22Rv1 (cell line): ENCODE measurements at regions not wholly inside any gene's neighbourhood (a gene's known extent, or its start where the extent isn't known, plus 50 kb on each side); places are given as distances from the start of the nearest gene placed in this dataset.
"Not testable (repeated sequence)": the region's sequence is repeated elsewhere in the genome, so short reads cannot be mapped to it uniquely, and the experiment has no call there.

Experiments used
- H3K27ac ChIP-seq: fragments of 450-650 bp; 2 replicates; pipeline ENCODE4 v1.5.1; 2017
- ZFX ChIP-seq: fragments of 450-650 bp; IDR thresholded peaks from 2 replicates; pipeline ENCODE4 v1.6.1; 2017; ENCODE audit warnings: antibody characterized with exemption, borderline replicate concordance
- TF ChIP-seq, protein P1 (sequence below): fragments of 450-650 bp; IDR thresholded peaks from 2 replicates; pipeline ENCODE4 v1.5.1; 2017; ENCODE audit warnings: mild to moderate bottlenecking

DNA sequence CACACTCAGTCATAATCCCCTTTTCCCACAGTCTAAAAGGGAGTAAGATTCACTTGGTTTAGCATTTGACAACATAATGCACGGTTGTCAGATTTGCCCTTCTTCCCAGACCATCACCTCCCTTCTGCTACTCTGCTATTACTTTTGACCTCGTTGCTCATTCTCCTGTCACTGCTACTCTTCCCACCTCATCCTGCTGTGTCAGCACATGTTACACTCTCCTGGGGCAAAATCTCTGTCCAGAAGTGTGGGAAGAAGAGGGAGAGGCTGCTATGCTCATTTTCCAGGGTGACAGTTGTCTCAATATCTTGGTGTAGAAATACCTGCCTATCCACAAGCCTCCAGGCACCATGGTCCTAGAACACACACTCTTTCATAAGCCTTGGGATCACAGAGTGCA, 449.9 kb upstream of the PIK3R1 start:
- H3K27ac ChIP-seq: no peak overlapping the region
- TF ChIP-seq ZFX: no peak
- TF ChIP-seq, protein P1, sequence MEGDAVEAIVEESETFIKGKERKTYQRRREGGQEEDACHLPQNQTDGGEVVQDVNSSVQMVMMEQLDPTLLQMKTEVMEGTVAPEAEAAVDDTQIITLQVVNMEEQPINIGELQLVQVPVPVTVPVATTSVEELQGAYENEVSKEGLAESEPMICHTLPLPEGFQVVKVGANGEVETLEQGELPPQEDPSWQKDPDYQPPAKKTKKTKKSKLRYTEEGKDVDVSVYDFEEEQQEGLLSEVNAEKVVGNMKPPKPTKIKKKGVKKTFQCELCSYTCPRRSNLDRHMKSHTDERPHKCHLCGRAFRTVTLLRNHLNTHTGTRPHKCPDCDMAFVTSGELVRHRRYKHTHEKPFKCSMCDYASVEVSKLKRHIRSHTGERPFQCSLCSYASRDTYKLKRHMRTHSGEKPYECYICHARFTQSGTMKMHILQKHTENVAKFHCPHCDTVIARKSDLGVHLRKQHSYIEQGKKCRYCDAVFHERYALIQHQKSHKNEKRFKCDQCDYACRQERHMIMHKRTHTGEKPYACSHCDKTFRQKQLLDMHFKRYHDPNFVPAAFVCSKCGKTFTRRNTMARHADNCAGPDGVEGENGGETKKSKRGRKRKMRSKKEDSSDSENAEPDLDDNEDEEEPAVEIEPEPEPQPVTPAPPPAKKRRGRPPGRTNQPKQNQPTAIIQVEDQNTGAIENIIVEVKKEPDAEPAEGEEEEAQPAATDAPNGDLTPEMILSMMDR: no peak

DNA sequence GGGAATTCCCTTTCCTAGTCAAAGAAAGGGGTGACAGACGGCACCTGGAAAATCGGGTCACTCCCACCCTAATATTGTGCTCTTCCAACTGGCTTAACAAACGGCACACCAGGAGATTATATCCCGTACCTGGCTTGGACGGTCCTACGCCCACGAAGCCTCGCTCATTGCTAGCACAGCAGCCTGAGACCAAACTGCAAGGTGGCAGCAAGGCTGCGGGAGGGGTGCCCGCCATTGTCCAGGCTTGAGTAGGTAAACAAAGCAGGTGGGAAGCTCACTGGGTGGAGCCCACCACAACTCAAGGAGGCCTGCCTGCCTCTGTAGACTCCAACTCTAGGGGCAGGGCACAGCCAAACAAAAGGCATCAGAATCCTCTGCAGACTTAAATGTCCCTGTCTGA, 457.8 kb upstream of the PIK3R1 start:
- not testable (repeated sequence) for H3K27ac ChIP-seq

DNA sequence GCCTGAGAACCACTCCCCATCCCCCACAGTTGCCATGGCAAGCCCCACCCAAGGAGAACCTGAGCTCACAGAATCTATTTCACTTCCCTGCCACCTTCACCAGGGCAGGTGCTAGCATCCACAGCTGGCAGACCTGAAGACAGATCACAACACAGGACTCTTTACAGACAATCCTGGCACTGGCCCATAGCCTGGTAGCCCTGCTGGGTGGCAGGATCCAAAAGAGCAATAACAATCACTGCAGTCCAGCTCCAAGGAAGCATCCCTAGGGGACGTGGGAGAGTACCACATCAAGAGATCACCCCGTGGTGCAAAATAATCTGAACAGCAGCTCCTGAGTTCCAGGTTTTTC, 463.2 kb upstream of the PIK3R1 start:
- TF ChIP-seq ZFX: no peak
- TF ChIP-seq, protein P1: no peak

DNA sequence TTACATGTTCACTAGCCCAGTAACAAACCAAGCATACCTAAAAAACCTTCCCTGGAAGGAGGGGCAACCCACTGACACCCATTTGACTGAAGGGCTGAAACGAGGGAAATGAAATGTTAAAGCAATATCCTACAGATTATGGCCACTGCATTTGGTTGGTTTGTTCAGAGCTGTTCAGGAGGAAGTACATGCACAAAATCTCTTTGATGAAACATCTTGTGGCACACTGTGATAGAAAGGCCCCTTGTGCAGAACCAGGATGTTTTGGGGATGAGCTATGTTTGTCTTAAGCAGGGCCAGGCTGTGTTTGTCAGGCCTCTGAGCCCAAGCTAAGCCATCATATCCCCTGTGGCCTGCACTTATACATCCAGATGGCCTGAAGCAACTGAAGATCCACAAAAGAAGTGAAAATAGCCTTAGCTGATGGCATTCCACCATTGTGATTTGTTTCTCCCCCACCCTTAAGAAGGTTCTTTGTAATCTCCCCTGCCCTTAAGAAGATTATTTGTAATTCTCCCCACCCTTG, 467.3 kb upstream of the PIK3R1 start:
- TF ChIP-seq ZFX: no peak
- TF ChIP-seq, protein P1: no peak
- no peak overlapping the region for H3K27ac ChIP-seq

More for the DNA sequence above, 463.2 kb upstream of the PIK3R1 start:
- no peak overlapping the region for H3K27ac ChIP-seq

DNA sequence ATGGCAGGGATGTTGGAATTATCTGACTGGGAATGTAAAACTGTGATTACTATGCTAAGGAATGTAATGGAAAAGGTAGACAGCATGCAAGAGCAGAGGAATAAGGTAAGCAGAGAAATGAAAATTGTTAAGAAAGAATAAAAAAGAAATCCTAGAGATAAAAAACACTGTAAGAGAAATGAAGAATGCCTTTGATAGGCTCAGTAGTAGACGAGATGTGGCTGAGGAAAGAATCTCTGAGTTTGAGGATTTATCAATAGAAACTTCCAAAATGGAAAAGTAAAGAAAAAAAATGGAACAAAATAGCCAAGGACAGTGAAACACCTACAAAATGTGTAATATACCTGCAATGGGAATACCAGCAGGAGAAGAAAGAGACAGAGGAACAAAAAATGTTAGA, 468.5 kb upstream of the PIK3R1 start:
- H3K27ac ChIP-seq: no peak overlapping the region
- TF ChIP-seq ZFX: no peak
- TF ChIP-seq, protein P1: no peak

DNA sequence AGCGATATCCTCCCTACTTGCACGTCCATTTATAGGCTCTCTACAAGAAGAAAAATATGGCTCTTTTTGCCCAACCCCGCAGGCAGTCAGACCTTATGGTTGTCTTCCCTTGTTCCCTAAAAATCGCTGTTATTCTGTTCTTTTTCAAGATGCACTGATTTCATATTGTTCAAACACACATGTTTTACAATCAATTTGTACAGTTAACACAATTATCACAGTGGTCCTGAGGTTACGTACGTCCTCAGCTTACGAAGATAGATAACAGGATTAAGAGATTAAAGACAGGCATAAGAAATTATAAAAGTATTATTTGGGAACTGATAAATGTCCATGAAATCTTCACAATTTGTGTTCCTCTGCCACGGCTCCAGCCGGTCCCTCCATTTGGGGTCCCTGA, 468.9 kb upstream of the PIK3R1 start:
- H3K27ac ChIP-seq: not testable (repeated sequence)

DNA sequence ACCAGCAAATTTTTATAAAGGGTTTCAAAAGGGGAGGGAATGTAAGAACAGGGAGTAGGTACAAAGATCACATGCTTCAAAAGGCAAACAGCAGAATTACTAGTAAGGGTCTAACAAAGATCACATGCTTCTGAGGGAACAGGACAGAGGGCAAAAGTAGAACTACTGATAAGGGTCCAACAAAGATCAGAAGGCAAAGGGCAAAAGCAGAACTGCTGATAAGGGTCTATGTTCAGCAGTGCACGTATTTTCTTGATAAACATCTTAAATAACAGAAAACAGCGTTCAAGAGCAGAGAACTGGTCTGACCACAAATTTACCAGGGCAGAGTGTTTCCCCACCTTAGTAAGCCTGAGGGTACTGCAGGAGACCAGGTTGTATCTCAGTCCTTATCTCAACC, 469.5 kb upstream of the PIK3R1 start:
- no peak for TF ChIP-seq ZFX
- TF ChIP-seq, protein P1: no peak

DNA sequence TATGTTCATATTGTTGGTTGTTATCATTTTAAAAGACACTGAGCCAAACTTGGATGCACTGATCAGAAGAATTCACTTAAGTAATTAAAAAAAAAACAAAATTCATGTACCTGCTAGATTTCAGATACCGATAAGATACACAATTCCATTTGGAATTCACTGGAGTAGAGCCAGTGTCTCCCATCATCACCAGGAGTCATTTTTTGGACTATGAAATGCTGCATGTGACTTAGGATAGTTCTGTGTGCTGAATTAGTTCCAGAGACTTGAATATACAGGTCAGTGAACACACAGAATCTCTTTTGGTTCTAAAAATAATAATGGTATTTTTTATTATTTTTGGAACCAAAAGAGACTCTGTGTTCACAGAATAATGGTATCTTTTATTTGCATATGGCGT, 482.6 kb upstream of the PIK3R1 start:
- TF ChIP-seq ZFX: no peak
- TF ChIP-seq, protein P1: no peak
- no peak overlapping the region for H3K27ac ChIP-seq

More for the DNA sequence above, 469.5 kb upstream of the PIK3R1 start:
- H3K27ac ChIP-seq: no peak overlapping the region
